22Rv1 (cell line): ENCODE measurements at regions not wholly inside any gene's neighbourhood (a gene's known extent, or its start where the extent isn't known, plus 50 kb on each side); places are given as distances from the start of the nearest gene placed in this dataset.

Experiments used
- H3K27ac ChIP-seq: fragments of 450-650 bp; 2 replicates; pipeline ENCODE4 v1.5.1; 2017
- CTCF ChIP-seq: fragments of 450-650 bp; IDR thresholded peaks from 2 replicates; pipeline ENCODE4 v1.5.1; 2017; ENCODE audit warnings: mild to moderate bottlenecking
- ZFX ChIP-seq: fragments of 450-650 bp; IDR thresholded peaks from 2 replicates; pipeline ENCODE4 v1.6.1; 2017; ENCODE audit warnings: antibody characterized with exemption, borderline replicate concordance

GRCh38 chr2:122100756-122101155 is 345.3 kb downstream of the TSN start:
- no peak for TF ChIP-seq CTCF
- TF ChIP-seq ZFX, result no peak
- H3K27ac ChIP-seq, result no peak overlapping the region

DNA sequence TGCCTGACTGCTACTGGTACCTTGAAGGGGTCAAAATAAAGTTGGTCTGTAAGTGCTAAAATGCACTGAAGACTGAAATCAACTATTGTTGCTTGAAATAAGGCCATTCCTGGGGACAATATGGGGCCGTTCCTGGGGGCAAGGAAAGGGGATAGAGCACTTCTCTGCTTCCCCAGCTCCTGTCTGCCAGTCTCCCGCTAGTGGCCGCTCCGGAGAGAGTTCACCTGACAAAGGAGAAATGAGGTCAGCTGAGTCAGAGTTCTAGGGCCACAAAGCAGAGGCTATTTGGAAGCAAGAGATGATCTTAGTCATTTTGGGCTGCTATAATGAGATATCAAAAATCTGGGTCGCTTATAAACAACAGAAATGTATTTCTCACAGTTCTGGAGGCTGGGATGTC is 345.9 kb downstream of the TSN start:
- H3K27ac ChIP-seq, result no peak overlapping the region
- TF ChIP-seq CTCF (no peak), ZFX (no peak)

DNA sequence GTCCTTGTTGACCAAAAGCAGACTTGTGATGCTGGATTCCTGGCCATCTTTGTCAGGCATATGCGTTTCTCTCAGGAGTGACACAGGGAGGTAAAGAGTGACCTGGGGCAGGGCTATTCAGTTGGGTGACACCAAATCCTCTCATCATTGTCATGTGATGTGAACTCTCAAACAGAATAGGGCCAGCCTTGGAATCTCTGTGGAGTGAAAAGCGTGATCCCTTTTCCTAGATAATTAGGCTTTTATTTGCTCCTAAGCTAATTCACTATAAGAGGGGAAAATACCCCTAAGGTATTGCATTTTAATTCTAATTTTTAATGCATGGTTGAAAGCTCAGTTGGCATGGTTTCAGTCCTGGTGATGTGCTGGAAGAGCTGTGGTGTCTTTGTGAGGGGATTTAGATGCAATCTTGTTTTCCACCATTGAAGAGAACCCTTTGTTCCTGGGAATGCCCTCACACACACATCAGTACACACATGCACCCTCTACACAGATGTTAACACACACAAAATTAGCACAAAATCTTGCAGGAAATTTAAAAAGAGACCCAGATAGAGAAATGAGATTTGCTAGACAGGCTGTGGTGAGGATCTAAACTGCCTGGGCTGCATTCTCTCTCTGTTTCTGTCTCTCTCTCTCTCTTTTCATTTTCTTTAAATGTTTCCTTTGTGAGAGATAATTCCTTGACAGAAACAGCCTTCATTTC is 349.9 kb downstream of the TSN start:
- no peak for TF ChIP-seq ZFX
- TF ChIP-seq CTCF, result no peak
- H3K27ac ChIP-seq, result no peak overlapping the region

DNA sequence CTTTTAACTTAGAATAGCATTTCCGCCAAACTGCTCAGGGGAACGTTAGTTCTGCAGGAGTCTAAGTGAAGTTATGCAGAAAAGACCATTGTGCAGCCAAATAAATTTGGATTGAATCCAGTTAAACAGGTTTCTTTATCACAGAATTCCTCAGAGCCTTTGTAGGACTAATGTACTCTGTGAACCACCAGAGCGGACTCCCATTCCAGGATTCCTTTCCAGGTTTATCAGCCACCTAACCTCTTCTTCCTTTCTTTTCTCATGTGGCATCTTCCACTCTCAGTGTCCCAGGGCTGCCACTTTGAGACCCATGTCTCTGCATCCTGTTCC is 350.4 kb downstream of the TSN start:
- no peak overlapping the region for H3K27ac ChIP-seq
- no peak for TF ChIP-seq ZFX
- TF ChIP-seq CTCF, result no peak

- TF ChIP-seq CTCF (no peak), ZFX (no peak)
- no peak overlapping the region for H3K27ac ChIP-seq
Observed at GRCh38 chr2:122108186-122108585, 352.7 kb downstream of the TSN start.

DNA sequence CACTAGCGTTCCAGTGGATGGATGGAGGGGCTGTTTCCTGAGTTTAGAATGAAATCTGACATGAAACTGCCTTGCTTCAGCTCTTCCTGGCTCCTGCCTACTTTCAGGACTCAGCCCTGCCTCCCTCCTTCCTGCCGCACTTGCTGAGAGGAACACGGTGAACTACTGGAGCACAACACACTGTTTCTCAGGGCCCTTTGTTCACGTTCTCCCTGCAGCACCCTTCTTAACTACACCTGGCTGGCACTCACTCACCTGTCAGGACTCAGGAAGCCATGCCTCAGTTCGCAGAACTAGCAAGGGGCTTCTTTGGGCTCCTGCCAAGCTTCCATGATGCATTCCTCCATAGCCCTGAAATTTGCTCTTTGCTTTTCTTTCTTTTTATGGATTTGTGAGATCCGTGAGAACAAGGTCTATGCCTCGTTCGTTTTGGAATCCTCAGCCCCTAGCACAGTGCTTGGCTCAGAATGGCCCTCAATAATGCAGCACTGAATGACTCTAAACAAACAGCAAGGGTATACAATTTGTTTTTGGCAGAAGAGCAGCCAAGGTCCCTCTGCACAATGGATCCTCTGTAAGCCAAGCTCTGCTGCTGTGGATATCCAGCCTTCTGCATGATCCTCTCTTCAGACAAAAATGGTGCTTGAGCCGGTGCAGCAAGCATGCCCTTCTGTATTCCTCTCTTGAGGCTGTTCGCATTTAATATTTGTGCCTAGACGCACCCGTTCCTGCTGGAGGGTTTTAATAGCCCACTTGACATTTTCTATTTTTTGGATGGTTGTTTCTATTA is 357.0 kb downstream of the TSN start:
- TF ChIP-seq ZFX (no peak), CTCF (no peak)
- no peak overlapping the region for H3K27ac ChIP-seq

DNA sequence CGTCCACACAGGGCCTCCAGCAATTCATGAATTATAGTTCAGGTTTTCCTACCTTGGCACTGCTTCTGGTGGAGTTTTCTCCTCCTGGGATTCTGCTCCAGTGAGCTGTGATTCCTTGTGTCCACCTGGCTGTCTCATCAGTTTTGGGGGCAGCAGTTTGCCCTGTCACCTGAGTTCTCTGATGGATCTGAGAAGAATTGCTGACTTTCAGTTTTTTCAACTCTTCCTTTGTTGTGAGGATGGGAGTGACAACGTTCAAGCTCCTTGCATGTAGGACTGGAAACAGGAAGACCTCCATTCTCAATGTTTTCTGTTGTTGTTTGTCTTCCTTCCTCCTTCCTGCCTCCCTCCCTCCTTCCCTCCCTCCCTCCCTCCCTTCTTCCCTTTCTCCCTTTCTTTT is 359.0 kb downstream of the TSN start:
- H3K27ac ChIP-seq, result no peak overlapping the region
- TF ChIP-seq ZFX (no peak), CTCF (no peak)
